ENCODE measurements at regions not wholly inside any gene's neighbourhood (a gene's known extent, or its start where the extent isn't known, plus 50 kb on each side); places are given as distances from the start of the nearest gene placed in this dataset.

DNA sequence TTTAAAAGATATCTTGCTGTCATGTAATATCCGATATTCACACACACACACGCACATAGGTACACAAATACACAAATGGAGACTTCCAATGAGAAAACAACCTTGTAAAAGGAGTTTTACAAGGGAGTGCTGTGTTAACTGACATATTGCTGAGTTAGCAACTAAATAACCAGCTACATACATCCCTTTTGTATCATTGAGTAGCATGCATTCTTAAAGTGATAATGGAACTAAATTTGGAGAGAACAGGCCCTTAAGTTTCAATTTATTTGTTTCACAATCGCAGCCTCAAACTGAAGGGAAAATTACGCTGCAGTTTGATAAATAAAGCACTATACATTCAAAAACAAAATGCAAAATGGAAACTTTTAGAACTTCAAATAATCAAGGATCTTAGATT is 1046.0 kb upstream of the NR2F2 start (continued):
- TF ChIP-seq ATF1 (CRISPR knock-in tag; IDR thresholded peaks at IDR 0.05) (no peak), ZNF423 (CRISPR knock-in tag; IDR thresholded peaks at IDR 0.05) (no peak), ESRRA (CRISPR knock-in tag; IDR thresholded peaks at IDR 0.05; ENCODE audit: borderline replicate concordance) (no peak), FOXK1 (CRISPR knock-in tag; IDR thresholded peaks at IDR 0.05) (no peak), NR1H2 (CRISPR knock-in tag; IDR thresholded peaks at IDR 0.05) (no peak), ELF4 (CRISPR knock-in tag; IDR thresholded peaks at IDR 0.05; ENCODE audit: low read depth) (no peak)

- Mint-ChIP-seq H3K36me3 (no peaks in the 10 kb centered on the region), H3K9me3 (no peaks in the 10 kb centered on the region), H3K27ac (no peak overlapping the region; the same call in 1 of the 2 replicates), H3K4me1 (peaks cover 42% of the 10 kb centered on the region), H3K27me3 (ENCODE audit: low read depth) (no peaks in the 10 kb centered on the region; the same call in 1 of the 2 replicates), H3K4me3 (no peak overlapping the region)
- DNase-seq (ENCODE audit: low spot score) (no peak), ATAC-seq (0 out of 2 replicates have a peak, but pooled peaks have one; percentile 17)
- TF ChIP-seq GABPB1 (CRISPR knock-in tag; IDR thresholded peaks at IDR 0.05): no peak
- TF ChIP-seq EMX1 (CRISPR knock-in tag; IDR thresholded peaks at IDR 0.05): no peak
- TF ChIP-seq ATF1 (CRISPR knock-in tag; IDR thresholded peaks at IDR 0.05): no peak
- TF ChIP-seq ZNF532 (CRISPR knock-in tag; IDR thresholded peaks at IDR 0.05; ENCODE audit: borderline replicate concordance): no peak
- TF ChIP-seq, protein P1, sequence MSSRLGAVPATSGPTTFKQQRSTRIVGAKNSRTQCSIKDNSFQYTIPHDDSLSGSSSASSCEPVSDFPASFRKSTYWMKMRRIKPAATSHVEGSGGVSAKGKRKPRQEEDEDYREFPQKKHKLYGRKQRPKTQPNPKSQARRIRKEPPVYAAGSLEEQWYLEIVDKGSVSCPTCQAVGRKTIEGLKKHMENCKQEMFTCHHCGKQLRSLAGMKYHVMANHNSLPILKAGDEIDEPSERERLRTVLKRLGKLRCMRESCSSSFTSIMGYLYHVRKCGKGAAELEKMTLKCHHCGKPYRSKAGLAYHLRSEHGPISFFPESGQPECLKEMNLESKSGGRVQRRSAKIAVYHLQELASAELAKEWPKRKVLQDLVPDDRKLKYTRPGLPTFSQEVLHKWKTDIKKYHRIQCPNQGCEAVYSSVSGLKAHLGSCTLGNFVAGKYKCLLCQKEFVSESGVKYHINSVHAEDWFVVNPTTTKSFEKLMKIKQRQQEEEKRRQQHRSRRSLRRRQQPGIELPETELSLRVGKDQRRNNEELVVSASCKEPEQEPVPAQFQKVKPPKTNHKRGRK (CRISPR knock-in tag; IDR thresholded peaks at IDR 0.05; ENCODE audit: borderline replicate concordance): no peak
- TF ChIP-seq AR (CRISPR knock-in tag; IDR thresholded peaks at IDR 0.05): no peak
- no peak for TF ChIP-seq MXD4 (CRISPR knock-in tag; IDR thresholded peaks at IDR 0.05; ENCODE audit: borderline replicate concordance)
- no peak for TF ChIP-seq STAT6 (CRISPR knock-in tag; conservative IDR thresholded peaks at IDR 0.05; ENCODE audit: low read depth)
- no peak for TF ChIP-seq ZNF138 (CRISPR knock-in tag; conservative IDR thresholded peaks at IDR 0.05)
- no peak for TF ChIP-seq TEAD4 (CRISPR knock-in tag; IDR thresholded peaks at IDR 0.05)
- no peak for TF ChIP-seq HMGA2 (CRISPR knock-in tag; IDR thresholded peaks at IDR 0.05)
- TF ChIP-seq, protein P2, sequence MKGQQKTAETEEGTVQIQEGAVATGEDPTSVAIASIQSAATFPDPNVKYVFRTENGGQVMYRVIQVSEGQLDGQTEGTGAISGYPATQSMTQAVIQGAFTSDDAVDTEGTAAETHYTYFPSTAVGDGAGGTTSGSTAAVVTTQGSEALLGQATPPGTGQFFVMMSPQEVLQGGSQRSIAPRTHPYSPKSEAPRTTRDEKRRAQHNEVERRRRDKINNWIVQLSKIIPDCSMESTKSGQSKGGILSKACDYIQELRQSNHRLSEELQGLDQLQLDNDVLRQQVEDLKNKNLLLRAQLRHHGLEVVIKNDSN (CRISPR knock-in tag; IDR thresholded peaks at IDR 0.05): no peak
- no peak for TF ChIP-seq CBFB (CRISPR knock-in tag; IDR thresholded peaks at IDR 0.05; ENCODE audit: low read depth)
- TF ChIP-seq, protein P3, sequence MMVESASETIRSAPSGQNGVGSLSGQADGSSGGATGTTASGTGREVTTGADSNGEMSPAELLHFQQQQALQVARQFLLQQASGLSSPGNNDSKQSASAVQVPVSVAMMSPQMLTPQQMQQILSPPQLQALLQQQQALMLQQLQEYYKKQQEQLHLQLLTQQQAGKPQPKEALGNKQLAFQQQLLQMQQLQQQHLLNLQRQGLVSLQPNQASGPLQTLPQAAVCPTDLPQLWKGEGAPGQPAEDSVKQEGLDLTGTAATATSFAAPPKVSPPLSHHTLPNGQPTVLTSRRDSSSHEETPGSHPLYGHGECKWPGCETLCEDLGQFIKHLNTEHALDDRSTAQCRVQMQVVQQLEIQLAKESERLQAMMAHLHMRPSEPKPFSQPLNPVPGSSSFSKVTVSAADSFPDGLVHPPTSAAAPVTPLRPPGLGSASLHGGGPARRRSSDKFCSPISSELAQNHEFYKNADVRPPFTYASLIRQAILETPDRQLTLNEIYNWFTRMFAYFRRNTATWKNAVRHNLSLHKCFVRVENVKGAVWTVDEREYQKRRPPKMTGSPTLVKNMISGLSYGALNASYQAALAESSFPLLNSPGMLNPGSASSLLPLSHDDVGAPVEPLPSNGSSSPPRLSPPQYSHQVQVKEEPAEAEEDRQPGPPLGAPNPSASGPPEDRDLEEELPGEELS (CRISPR knock-in tag; IDR thresholded peaks at IDR 0.05): no peak
- ChIA-PET POLR2A (no interaction called here), CTCF (interaction anchor here (0.9 to 1.2 kb wide), 2 partner anchors 25 to 261 kb away, joined by 3 to 6 read pairs; no protein-coding TSS in a partner anchor)
These were observed 1045.5 kb upstream of the NR2F2 start for GRCh38 chr15:95284933-95285421.
